ENCODE measurements at regions not wholly inside any gene's neighbourhood (a gene's known extent, or its start where the extent isn't known, plus 50 kb on each side); places are given as distances from the start of the nearest gene placed in this dataset.

- Histone ChIP-seq H3K36me3 (ENCODE audit: control insufficient read depth in 2 of 2, extremely low read depth in 1 of 2, insufficient read depth in 2 of 2, low read length in 2 of 2) (no peaks in the 10 kb centered on the region), H3K4me1 (ENCODE audit: control insufficient read depth, extremely low read depth, insufficient read depth, low read length) (no peaks in the 10 kb centered on the region), H3K4me2 (ENCODE audit: insufficient read depth, low read length) (no peak overlapping the region)
Measured at GRCh38 chr4:85106805-85107336, 140.4 kb upstream of the WDFY3 start.

More at GRCh38 chr4:85106805-85107336, 140.4 kb upstream of the WDFY3 start:
- BruUV-seq (replicated peaks): no TSS peak
- H2AFZ ChIP-seq (ENCODE audit: low read depth, low read length): no peak overlapping the region
- no peak overlapping the region for H3K27ac ChIP-seq (ENCODE audit: insufficient read depth, low read depth, low read length)
- peaks cover 2 to 10% of the 10 kb centered on the region in 2 experiments for H3K27me3 ChIP-seq (ENCODE audit: control insufficient read depth in 2 of 2, insufficient read depth in 2 of 2, low read length in 2 of 2)
- no peaks in the 10 kb centered on the region for H3K9me3 ChIP-seq (replicated peaks; ENCODE audit: control insufficient read depth, insufficient read depth, low read length)
- POLR2A ChIA-PET: no interaction called here
- CTCF ChIA-PET: interaction anchor here (0.8 to 2.8 kb wide), 3 partner anchors 9 to 529 kb away, joined by 3 to 9 read pairs (median 3); no protein-coding TSS in a partner anchor
- dilution Hi-C loops (cut with MboI; ENCODE audit: extremely low pct_ligation_motif_present, low sequenced_read_pairs): no loop called here
- no peak for FAIRE-seq
- DNase-seq (ENCODE audit: low read depth, low spot score): no peak
- H3K79me2 ChIP-seq (ENCODE audit: control insufficient read depth, insufficient read depth, low read length): no peaks in the 10 kb centered on the region
- intact Hi-C loops (cut with micrococcal nuclease): no loop called here
- no peak overlapping the region for H3K4me3 ChIP-seq (replicated peaks in 1 of 3; ENCODE audit: insufficient read depth in 1 of 3, low read depth in 1 of 3, low read length in 3 of 3)
- H4K20me1 ChIP-seq (replicated peaks; ENCODE audit: control insufficient read depth, extremely low read depth, insufficient read depth, low read length): no peaks in the 10 kb centered on the region
- no peak overlapping the region for H3K9ac ChIP-seq (replicated peaks; ENCODE audit: extremely low read depth, insufficient read depth, low read length)
- TF ChIP-seq GATA2 (IDR thresholded peaks at IDR 0.05; ENCODE audit: insufficient read depth, insufficient read length, low read depth, low read length) (no peak), POLR2A (IDR thresholded peaks at IDR 0.05; ENCODE audit: low read depth, low read length) (no peak), FOS (IDR thresholded peaks at IDR 0.05; ENCODE audit: borderline replicate concordance, insufficient read depth, low read length) (no peak), JUN (IDR thresholded peaks at IDR 0.05; ENCODE audit: borderline replicate concordance, insufficient read depth, insufficient read length, low read depth) (no peak), EZH2 (IDR thresholded peaks at IDR 0.05; ENCODE audit: borderline replicate concordance, low read depth, low read length, severe bottlenecking) (no peak), CTCF (IDR thresholded peaks at IDR 0.05; ENCODE audit: extremely low read depth in 1 of 2, insufficient read depth in 1 of 2, low read depth in 1 of 2, low read length in 2 of 2) (no peak), POLR2AphosphoS5 (IDR thresholded peaks at IDR 0.05; ENCODE audit: insufficient read depth, low read depth, low read length) (no peak), MAX (IDR thresholded peaks at IDR 0.05; ENCODE audit: insufficient read depth, insufficient read length) (no peak), MYC (IDR thresholded peaks at IDR 0.05; ENCODE audit: low read depth, low read length) (no peak)
- no peaks in the 10 kb centered on the region for H3K9me1 ChIP-seq (replicated peaks; ENCODE audit: control insufficient read depth, extremely low read depth, insufficient read depth, low read length)
